SIG-M5 treated with dmso at 0.1 percent for 504 hours (cell line): ENCODE measurements at regions not wholly inside any gene's neighbourhood (a gene's known extent, or its start where the extent isn't known, plus 50 kb on each side); places are given as distances from the start of the nearest gene placed in this dataset.
"Not testable (repeated sequence)": the region's sequence is repeated elsewhere in the genome, so short reads cannot be mapped to it uniquely, and the experiment has no call there.

ENCODE experiments used
- DNase-seq: peaks from one replicate; lab custom pipeline; 2025; ENCODE audit not compliant: unreplicated experiment; lab: John Stamatoyannopoulos, UW

- DNase-seq: no peak
Observed at GRCh38 chr13:75968103-75968838, 332.1 kb downstream of the LMO7 start.

GRCh38 chr13:75963302-75963701 is 327.2 kb downstream of the LMO7 start:
- no peak for DNase-seq

GRCh38 chr13:75961911-75962310 is 325.8 kb downstream of the LMO7 start:
- no peak for DNase-seq

- DNase-seq: no peak
Observed at GRCh38 chr13:75960538-75960994, 324.4 kb downstream of the LMO7 start.

- no peak for DNase-seq
Observed at GRCh38 chr13:75959861-75960481, 323.8 kb downstream of the LMO7 start.

GRCh38 chr13:75953589-75953988 is 317.5 kb downstream of the LMO7 start:
- DNase-seq: not testable (repeated sequence)

- DNase-seq: no peak
Observed at GRCh38 chr13:75947448-75947847, 311.3 kb downstream of the LMO7 start.

GRCh38 chr13:75946536-75947284 is 310.6 kb downstream of the LMO7 start:
- no peak for DNase-seq

- DNase-seq: no peak
Observed at GRCh38 chr13:75945841-75946482, 309.8 kb downstream of the LMO7 start.

GRCh38 chr13:75938811-75939560 is 302.9 kb downstream of the LMO7 start:
- DNase-seq: no peak

- no peak for DNase-seq
Observed at GRCh38 chr13:75936791-75937190, 300.7 kb downstream of the LMO7 start.

GRCh38 chr13:75935805-75936204 is 299.7 kb downstream of the LMO7 start:
- no peak for DNase-seq

GRCh38 chr13:75934889-75935288 is 298.8 kb downstream of the LMO7 start:
- DNase-seq: no peak

- DNase-seq: no peak
Observed at GRCh38 chr13:75932636-75933035, 296.5 kb downstream of the LMO7 start.

GRCh38 chr13:75931116-75931515 is 295.0 kb downstream of the LMO7 start:
- no peak for DNase-seq

- DNase-seq: no peak
Observed at GRCh38 chr13:75929076-75929475, 292.9 kb downstream of the LMO7 start.

- DNase-seq: no peak
Observed at GRCh38 chr13:75927183-75927669, 291.1 kb downstream of the LMO7 start.

- DNase-seq: no peak
Observed at GRCh38 chr13:75920536-75920935, 284.4 kb downstream of the LMO7 start.

- DNase-seq: no peak
Observed at GRCh38 chr13:75919660-75920199, 283.6 kb downstream of the LMO7 start.

GRCh38 chr13:75915066-75915465 is 278.9 kb downstream of the LMO7 start:
- DNase-seq: no peak
